NCI-H146 treated with DMSO at 0.1 percent for 48 hours (cell line): ENCODE measurements at regions not wholly inside any gene's neighbourhood (a gene's known extent, or its start where the extent isn't known, plus 50 kb on each side); places are given as distances from the start of the nearest gene placed in this dataset.
"Not testable (repeated sequence)": the region's sequence is repeated elsewhere in the genome, so short reads cannot be mapped to it uniquely, and the experiment has no call there.

ENCODE experiments used
- DNase-seq: peaks from one replicate; lab custom pipeline; 2025; ENCODE audit not compliant: unreplicated experiment; lab: John Stamatoyannopoulos, UW

GRCh38 chr6:37078814-37079213, 73.4 kb downstream of the FGD2 start:
- no peak for DNase-seq

- no peak for DNase-seq
Measured at GRCh38 chr6:37081042-37081607, 75.7 kb downstream of the FGD2 start.

DNA sequence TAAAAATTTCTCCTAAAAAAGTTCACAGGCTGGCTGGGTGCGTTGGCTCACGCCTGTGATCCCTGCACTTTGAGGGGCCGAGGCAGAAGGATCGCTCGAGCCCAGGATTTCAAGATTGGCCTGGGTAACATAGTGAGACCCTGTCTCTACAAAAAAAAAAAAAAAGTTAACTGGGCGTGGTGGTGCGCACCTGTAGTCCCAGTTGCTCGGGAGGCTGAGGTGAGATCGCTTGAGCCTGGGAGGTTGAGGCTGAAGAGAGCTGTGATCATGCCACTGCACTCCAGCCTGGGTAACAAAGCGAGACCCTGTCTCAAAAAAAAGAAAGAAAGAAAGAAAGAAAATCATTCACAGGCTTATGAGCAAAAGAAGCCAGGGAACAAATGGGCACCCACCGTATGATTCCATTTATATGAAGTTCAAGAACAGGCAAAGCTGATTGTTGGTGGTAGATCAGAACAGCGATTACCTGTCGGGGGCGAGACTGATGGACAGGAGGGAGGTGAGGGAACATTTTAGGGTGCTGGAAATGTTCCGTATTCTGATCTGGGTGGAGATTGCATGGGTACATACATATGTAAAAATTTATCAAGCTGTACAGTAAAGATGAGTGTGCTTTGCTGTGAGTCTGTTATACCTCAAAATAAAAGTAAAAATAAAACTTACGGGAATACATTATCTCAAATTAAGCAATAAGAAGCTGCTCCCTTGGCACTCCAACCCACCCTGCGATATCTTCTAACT, 77.1 kb downstream of the FGD2 start:
- DNase-seq, result no peak

- DNase-seq, result no peak
Measured at GRCh38 chr6:37083243-37084138, 78.0 kb downstream of the FGD2 start.

DNA sequence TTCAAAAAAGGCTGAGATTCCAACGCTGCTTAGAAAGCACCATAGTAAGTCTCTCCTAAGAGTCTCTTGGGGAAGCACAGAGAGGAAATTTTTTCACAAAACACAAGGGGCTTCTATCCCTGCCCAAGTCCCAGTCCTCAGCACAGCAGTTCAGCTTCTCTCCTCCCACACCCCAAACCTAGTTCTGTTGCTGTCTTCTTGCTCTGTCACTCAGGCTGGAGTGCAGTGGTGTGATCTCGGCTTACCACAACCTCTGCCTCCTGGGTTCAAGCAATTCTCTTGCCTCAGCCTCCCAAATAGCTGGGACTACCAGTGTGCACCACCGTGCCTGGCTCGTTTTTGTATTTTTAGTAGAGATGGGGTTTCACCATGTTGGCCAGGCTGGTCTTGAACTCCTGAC, 79.2 kb downstream of the FGD2 start:
- DNase-seq, result not testable (repeated sequence)

- no peak for DNase-seq
Measured at GRCh38 chr6:37085198-37085597, 79.7 kb downstream of the FGD2 start.

GRCh38 chr6:37088897-37089296, 81.1 kb upstream of the PIM1 start:
- no peak for DNase-seq

DNA sequence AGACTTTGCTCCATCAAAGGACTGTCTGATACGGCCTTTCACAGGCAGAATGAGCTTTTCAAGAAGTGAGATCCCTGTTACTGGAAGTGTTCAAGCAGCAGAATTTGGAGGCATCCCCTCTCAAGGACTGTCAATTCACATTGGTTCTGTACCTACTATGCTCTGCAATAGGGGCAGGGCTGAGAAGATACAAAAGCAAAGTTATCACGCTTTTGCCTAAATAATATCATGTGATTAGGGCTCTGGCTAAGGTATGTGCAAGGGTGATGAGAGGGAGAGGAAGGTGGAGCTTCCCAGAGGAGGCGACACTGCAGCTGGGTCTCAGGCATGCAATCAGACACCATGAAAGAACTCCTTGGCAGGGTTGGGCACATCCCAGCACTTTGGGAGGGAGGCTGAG, 80.2 kb upstream of the PIM1 start:
- DNase-seq, result no peak

DNA sequence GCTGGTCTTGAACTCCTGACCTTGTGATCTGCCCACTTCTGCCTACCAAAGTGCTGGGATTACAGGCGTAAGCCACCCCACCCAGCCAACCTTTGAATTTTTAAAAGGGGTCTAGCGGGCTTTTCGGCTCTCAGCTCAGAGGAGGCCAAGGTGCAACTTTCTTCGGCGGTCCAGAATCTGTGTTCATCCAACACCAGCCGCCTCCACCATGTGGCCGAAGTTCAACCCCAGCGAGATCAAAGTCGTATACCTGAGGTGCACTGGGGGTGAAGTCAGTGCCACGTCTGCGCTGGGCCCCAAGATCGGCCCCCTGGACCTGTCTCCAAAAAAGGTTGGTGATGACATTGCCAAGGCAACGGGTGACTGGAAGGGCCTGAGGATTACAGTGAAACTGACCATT, 78.8 kb upstream of the PIM1 start:
- DNase-seq, result not testable (repeated sequence)

- DNase-seq, result not testable (repeated sequence)
Measured at GRCh38 chr6:37091586-37091985, 78.4 kb upstream of the PIM1 start.

DNA sequence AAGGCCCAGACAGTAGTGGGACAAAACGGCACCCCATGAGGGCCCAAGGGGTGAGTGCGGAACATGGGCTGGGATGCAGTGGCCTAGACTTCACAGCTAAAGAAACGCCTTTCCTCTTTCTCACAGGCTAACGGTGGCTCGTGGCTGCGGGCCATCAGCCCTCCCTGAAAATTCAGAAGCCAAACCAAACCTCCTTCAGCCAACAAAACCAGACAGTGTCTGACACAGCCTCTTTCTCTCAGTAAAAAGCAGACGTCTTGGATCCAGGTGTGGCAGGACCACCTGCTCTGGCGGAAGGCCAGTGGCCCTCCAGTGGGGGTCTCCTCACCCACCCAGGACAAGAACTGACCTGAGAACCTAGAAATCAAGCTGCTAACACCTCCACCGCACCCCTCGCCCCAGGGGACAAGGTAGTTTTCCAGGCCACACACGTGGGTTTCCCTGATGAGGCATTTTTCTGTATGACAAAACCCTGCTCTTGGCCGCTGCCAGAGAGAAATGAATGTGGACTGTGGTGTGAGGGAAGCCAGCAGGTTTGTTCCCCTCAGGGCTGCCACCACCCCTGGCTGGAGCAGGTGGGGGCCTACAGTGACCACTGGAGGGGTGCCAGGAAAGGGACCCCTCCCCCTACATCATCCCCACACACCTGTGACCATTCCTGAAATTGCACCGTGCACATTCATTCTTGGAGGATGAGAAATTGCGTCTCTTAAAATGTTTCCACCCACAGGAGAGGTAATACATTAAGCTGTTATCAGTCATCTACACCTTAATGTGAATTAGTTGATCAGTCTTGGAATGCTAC, 76.8 kb upstream of the PIM1 start:
- DNase-seq, result no peak

DNA sequence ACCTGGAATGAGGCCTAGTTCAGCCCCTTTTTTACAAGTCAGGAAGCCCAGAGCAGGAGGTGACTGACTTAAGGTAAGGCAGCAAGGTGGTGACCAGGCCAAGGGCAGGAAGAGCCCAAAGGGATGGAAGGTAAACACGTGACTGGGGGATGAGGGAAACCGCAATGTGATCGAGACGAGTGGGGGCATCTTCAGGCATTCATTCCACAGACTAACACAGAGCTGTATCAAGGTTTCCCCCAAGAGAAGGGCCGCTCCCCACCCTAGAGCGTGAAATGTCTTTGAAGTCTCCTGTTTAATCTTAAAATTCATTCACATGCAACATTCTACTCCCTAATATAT, 76.3 kb upstream of the PIM1 start:
- no peak for DNase-seq

- no peak for DNase-seq
Measured at GRCh38 chr6:37095997-37096396, 74.0 kb upstream of the PIM1 start.

GRCh38 chr6:37097335-37097734, 72.6 kb upstream of the PIM1 start:
- DNase-seq, result no peak

DNA sequence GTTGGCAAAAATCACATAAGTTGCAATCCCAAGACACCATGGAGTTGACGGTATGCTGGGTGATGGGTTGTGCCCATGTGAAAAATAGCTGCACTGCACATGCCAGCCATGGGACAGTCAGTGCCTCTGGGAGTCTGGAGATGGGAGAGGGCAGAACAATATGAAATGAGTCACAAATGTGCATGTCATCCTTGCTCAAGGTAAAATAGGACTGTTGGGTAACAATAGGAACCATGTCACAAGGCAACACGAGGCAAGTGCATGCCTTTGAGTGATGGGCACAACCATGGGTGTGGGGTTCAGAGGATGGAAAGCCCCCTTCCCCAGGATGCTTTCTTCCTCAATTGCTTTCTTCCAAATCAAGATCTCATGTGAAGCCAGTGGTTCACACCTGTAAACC, 70.5 kb upstream of the PIM1 start:
- no peak for DNase-seq

GRCh38 chr6:37100745-37101144, 69.2 kb upstream of the PIM1 start:
- no peak for DNase-seq

- DNase-seq, result no peak
Measured at GRCh38 chr6:37101991-37102298, 68.0 kb upstream of the PIM1 start.

- DNase-seq, result peak; percentile 88
Measured at GRCh38 chr6:37102299-37103168, 67.4 kb upstream of the PIM1 start.

DNA sequence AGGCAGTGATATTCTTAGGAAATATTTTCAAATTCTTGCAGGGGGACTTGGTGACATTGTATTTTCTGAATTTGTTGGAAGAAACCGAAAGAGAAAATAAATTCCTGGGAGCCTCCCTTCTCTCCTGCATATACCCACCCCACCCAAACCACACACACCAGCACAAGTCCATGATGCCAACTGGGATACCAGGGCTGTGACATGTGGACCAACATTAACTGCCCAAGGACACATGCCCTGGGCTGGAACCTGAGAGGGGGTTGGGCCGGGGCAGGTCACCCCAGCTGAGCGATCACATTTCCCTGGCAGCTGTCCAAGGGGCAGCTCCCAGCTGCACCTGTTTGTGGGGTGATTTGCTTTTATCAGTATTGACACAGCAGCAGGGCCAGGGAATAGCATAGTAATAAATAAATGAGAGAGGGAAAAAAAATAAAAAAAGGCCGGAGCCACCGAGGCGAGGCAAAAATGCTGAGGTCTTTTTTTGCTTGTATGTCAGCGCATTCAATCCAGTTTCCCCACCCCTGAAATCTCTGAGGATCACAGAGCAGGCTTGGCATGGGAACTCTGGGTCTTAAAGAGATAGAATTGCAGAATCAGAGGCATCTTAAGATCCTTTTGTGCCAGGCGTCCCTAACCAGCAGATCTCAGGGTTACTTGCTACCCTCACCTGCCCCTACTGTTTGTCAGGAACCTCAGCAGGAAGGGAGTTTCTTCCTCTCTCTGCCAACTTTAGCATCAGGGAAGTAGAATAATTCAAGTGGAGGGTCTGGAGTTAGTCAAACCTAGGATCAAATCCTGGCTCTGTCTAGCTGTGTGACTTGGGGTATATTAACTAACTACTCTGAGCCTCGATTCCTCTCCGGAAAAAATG, 66.5 kb upstream of the PIM1 start:
- peak; percentile 91 for DNase-seq

DNA sequence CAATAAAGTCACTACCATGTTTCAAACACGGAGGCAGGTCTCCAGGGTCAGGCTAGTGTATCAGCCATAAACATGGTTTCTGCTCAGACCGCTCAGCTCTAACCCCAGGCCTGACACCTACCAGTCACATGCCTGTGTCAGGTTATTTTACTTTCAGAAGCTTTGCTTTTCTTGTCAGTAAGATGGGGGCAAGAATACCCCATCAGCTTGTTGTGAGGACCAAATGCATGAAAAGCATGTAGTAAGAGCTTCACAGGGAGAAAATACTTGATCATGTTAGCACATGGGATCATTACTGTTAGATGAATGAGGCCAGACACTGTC, 65.2 kb upstream of the PIM1 start:
- DNase-seq, result no peak
